ENCODE measurements at regions not wholly inside any gene's neighbourhood (a gene's known extent, or its start where the extent isn't known, plus 50 kb on each side); places are given as distances from the start of the nearest gene placed in this dataset.
"Not testable (repeated sequence)": the region's sequence is repeated elsewhere in the genome, so short reads cannot be mapped to it uniquely, and the experiment has no call there.

DNA sequence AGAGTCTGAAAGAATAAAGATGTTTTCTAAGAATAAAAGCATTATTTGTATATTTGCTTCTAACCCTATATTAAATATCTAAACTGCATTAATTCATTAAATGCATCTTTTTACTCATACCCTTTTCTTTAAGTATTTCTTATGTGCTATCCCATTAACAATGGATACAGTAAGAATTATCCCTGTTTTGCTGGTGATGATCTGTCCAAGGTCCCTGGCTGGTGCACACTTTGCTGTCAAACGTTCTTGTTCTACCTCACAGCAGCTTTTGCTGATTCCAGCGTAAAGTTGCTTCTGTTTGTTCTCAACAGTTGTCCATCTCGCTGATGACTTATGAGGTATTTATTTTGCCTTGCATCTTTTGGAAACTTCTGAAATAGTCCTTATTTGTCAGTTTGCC, 504.0 kb downstream of the PLCL1 start:
- DNase-seq (ENCODE audit: low read depth, low spot score) = no peak

DNA sequence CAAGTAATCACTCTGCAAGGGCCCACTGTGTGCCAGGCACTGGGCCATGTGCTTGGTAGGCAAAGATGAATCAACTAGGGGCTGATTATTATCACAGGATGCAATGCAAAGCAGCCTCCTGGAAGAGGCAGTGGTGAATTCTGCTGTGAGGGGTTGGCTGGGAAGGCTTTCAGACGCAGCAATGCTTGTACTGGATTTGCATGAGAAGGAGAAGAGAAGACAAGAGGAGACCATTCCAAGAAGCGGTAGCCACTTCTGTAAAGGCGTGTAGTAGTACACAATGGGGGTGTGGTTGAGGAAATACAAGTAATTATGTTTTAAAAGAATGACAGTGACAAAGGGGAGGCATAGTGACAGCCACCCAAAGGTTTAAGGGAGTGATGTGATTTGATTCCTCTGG, 502.7 kb downstream of the PLCL1 start:
- DNase-seq (ENCODE audit: low read depth, low spot score) = no peak

DNA sequence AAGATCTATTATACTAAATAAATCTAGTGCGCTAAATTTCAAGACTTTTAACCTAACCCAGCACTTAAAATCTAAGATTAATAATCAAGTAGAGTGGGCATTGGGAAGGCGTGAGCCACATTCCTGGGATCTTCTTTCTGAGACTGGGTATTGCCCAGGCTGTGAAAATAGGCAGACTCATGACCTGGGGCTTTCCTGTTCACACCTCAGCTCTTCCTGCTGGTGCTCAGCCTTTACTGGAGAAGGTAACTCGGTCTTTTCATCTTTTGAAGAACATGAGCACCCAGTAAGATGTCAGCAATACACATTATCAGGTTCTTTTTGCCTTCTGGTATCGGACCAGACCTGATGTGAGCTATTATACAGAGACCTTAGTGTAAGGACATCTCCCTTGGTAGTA, 500.5 kb downstream of the PLCL1 start:
- no peak for DNase-seq (ENCODE audit: low read depth, low spot score)

DNA sequence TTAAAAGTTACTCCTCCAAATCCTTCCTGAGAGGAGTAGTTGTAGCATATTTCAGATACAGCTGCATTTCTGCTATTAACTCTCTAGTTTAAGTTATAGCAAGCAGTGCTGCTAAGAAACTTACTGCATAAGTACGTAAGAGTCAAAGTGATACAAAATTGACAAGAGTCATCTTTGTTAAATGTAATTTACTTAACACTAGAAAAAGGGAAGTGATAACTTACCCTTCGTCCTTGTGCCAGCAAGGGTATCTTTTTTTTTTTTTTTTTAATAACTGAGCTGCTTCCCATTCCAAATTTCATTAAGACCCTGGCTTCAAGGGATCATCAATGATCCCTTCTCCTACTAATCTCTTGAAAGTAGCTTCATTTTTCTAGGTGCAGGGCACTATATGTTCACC, 493.0 kb downstream of the PLCL1 start:
- DNase-seq (ENCODE audit: low read depth, low spot score) = no peak

DNA sequence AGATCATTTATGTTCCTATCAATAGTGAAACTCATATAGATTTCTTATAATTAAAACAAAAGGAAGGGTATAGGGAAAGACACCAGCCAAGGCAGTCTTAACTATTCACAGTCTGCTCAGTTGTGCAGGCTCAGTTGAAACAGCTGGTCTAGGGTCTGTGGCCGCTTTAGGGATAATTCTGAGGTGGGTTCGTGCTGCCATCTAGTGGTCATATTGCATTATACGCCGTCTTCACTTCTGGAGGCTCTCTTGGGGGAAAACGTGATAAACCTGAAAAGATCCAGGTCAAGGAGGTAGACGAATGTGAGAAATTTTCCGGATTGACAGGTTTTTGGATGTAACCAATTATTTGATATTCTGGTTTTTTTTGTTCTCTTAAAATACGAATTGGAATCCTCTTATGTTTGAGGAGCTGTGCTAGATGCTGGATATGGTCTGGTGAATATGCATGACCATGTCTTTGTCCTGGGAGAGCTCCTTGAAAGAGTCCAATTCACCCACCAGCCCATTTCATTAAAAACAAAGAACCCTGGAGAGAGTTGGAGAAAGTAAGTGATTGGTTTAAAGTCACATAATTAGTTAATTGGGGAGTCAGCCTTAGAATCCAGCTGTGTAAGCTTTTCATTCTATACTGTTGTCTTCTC, 492.4 kb downstream of the PLCL1 start:
- peak; percentile 74 for DNase-seq (ENCODE audit: low read depth, low spot score)

DNA sequence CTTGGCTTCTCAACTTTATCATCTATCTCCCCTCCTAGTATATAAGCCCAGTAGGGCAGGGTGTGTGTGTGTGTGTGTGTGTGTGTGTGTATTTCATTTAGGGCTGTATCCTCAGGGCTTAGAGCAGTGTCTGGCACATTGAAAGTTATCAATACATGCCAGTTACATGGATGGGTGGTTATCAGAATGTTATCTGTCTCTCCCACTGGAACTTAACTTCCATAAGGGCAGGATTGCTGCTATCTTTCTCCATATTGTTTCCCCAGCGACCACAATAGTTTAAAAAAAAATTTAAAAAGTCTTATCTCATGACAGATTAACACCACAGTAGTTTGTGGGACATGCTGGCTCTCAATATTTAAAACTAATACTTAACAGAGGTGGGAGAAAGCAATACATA, 488.9 kb downstream of the PLCL1 start:
- no peak for DNase-seq (ENCODE audit: low read depth, low spot score)

DNA sequence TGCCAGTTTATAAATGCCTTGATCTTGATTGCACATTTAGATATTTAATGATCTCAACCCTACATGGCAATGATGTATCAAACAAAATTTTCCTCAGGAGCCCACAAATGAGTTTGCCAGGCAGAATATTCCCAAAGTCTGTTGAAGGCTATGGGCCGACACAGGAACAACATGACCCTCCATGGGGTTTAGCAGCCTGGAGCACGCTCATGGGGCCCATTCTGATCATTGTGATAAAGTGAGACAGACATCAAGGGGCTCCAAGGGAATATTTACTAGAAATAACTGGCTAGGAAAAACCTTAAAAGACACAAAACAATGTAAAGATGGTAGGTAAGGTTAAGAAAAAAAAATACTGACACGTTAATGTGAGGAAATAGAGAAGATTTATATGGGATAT, 485.4 kb downstream of the PLCL1 start:
- DNase-seq (ENCODE audit: low read depth, low spot score) = no peak

DNA sequence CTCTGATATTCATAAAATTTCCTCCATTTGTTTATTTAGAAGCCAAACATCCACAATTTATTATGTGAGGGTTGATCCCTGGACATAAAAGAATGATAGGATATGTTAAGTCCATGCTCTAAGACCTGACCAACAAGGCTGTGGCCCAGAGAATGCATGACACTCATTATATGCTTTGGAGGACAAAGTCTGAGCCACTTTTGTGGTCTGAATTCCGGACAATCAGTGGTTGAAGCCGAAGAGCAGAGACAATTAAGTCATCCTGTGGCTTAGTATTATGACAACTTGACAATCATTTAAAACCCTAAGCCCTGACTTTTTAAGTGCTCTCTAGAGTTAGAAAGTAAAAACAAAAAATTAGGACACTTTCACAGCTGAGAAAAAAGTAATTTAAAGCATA, 483.3 kb downstream of the PLCL1 start:
- no peak for DNase-seq (ENCODE audit: low read depth, low spot score)

DNA sequence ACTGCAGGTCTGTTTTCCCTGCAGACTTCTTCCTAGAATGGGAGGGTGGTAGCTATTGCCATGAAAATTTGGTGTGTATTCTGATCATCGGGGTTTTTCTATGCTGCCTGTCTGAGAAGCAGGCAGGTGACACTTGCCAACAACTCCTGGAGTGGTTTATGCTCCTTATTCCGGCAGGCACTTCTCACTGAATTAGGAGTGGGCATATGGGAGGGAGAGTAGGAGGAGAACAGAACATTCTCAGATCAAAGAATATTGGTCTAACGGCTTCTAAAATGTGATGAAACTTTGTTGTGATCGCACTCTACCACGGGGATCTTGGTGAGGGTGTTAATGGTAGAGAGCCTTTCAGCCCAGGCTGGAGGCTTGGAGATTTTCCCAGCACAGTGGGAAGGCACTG, 480.8 kb downstream of the PLCL1 start:
- DNase-seq (ENCODE audit: low read depth, low spot score) = no peak

DNA sequence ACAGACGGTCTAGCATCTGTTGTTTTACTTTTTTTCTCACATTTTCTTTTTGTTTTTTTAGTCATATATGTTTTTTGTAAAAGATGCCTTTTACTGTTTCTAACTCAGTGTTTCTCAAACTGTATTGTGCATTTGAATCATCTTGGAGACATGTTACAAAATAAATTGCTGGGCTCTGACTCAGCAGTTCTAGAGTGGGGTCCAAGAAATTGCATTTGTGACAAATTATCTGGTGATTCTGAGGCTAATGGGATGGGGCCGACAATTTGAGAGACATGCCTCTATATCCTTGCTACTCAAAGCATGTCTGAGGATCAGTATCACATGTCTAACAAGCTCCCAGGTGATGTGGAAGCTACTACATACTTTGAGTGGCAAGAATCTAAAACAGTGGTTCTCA, 478.8 kb downstream of the PLCL1 start:
- no peak for DNase-seq (ENCODE audit: low read depth, low spot score)

DNA sequence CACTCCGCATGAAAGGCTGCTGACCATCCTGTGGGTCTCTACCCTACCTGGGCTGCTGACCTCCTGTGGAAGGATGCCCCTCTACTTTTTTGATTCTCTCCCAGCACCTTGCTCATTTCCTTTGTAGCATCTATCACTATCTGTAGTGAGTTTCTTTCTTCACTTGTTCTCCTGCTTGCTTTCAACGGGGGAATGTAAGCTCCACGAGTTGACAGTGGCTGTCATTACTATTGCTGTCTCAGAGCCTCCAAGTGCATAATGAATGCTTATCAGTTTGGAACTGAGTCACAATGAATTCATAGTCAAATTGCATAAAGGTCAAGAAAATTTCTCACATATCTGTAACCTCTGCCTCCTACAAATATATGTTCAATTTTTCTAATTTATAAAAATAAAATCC, 477.7 kb downstream of the PLCL1 start:
- DNase-seq (ENCODE audit: low read depth, low spot score) = no peak

DNA sequence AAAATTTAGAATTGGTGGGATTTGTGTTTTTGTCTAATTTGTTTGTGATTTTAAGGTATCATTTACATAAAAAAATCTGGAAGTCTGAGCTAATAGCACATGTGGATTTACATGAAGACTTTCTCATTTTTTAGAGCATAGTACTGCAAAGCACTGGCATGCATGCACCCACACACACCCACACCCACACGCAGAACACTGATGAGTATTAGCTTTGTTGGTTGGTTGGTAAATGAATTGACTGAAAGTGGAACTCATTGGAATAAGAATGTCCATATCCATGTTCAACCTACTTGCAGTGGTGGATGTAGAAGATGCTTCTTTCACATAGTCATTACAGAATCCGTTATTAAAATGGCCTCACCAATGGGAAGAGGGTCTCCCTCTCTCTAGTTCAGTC, 475.8 kb downstream of the PLCL1 start:
- no peak for DNase-seq (ENCODE audit: low read depth, low spot score)

DNA sequence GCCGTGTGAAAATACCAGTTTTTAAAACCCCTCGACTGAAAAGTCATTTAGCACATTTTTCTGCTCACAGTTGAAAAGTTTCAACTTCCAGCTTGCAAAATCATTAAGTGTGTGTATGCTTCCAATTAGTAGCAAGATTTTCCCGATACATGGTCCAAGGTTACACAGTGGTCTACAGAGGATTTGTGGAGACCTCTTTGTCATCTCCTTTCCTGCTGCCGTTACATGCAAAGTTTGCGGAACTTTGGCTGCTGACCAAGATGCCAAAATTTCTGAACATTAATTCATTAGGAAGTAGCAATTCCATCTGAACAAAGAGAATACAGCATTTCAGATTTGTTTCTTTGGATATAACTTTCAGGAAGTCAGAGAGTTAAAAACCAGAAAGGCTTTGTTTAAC, 474.6 kb downstream of the PLCL1 start:
- DNase-seq (ENCODE audit: low read depth, low spot score) = no peak

DNA sequence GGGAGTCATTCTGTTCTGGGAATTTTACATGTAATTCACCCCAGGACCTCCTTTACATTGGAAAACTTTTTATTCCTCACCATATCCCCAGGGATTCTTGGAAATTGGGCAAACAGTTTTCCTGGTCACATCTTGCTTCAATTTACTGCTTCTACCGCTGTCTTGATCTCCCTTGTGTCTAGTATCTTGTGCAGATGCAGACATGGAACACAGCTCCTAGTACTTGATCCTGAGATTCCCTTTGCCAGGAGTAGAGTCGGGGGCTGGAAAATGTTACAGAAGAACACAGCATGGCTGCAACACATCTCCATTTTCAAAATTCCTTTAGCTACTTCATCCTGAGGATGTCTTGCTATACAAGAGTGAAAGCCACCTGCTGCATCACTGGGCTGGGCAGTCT, 472.8 kb downstream of the PLCL1 start:
- DNase-seq (ENCODE audit: low read depth, low spot score) = no peak

DNA sequence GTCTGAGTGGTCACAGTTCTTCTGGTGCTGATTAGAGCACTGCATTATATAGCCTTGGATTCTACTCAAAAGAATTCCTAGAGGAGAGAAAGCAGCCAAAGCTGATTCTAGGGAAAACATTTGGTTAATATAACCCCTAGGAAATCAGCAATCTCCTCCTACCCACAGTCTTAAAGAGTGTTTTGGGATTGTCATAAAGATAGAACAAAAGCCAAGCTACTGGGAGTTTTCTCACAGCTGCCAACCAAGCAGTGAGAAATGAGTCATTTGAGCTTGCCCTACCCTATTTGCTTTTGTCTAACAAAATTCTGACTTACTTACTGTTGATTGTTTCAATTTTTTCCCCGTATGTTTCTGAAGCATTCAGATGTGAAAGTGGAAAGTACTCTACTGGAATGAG, 469.3 kb downstream of the PLCL1 start:
- no peak for DNase-seq (ENCODE audit: low read depth, low spot score)

DNA sequence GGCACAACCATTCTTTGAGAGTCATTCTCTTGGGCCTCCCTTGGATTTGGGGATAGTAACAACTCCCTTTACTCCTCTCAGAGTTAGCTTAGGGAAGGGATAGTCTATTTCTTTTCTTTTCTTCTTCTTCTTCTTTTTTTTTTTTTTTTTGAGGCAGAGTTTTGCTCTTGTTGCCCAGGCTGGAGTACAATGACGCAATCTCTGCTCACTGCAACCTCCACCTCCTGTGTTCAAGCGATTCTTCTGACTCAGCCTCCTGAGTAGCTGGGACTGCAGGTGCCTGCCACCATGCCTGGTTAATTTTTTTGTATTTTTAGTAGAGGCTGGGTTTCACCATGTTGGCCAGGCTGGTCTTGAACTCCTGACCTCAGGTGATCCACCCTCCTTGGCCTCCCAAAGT, 465.8 kb downstream of the PLCL1 start:
- DNase-seq (ENCODE audit: low read depth, low spot score) = not testable (repeated sequence)

DNA sequence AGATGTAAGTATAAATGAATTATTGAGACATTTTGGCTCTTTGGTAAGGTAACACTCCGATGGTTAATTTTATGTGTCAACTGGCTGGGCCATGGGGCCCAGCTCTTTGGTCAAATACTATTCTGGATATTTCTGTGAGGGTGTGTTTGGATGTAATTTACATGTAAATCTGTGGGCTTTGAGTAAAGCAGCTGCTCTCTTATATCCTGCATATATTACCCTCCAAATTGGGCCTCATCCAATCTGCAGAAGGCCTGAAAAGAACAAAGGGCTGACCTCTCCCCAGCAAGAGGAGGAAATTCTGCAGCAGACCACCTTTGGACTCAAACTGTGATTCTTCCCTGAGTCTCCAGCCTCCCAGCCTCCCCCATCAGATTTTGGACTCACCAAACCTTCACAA, 464.1 kb downstream of the PLCL1 start:
- no peak for DNase-seq (ENCODE audit: low read depth, low spot score)

DNA sequence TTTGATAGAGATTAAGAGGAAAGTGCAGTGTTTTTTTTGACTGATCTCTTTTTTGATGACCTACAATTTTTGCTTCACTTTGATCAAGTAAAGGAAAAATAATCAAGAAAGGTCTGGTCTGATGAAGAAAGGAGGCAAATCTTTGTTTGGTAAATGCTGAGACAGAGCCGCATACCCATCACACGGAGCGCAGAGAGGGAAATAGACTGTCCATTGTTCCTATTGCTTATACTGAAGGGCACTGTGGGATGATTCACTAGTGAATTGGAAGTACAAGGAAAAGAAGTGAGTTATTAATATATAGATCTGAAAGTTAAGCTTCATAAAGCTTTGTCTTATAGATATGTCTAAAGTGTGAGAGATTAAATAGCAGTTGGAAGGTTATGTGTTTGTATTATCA, 455.1 kb downstream of the PLCL1 start:
- DNase-seq (ENCODE audit: low read depth, low spot score) = no peak

DNA sequence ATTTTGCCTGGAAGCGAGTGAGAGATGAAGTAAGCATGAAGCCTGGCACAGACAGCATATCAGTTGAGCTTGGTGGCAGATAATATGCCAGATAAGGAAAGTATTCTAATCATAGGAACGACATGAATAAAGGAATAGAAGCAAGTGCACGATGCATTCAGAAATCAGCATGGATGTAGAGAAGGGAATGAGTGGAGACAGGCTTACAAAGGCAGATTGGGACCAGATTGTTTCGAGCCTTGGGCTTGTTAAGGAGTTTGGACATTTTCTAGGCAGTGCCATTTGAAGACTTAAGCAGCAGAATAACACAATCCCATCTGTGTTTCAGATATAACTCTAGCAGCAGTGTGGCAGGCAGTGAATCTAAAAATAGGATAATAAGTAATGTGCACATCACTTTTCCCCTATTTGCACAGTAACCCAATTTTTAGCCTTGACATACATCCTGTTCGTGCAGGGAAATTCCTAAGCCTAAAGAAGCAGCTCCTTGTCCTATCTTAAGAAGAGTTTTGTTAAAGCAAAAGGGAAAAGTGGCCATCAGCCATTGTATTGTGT, 450.2 kb downstream of the PLCL1 start:
- DNase-seq (ENCODE audit: low read depth, low spot score) = no peak

DNA sequence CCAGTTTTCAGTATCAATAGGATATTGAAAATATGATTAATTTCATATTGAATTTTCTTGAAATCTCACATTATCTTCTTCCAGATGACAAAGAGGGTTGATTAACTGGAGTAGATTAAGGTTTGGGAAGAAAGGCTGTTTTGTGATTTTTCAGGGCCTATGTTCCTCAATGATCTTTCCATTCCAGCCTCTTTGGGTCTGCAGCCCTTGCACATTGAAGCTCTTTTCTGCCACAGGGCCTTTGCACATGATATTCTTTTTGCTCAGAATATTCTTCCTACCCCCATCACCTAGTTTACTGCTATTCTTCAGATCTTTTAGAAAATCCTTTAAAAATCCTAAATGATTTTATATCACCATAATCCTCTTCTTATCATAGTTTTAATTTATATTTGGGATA, 449.6 kb downstream of the PLCL1 start:
- no peak for DNase-seq (ENCODE audit: low read depth, low spot score)

DNA sequence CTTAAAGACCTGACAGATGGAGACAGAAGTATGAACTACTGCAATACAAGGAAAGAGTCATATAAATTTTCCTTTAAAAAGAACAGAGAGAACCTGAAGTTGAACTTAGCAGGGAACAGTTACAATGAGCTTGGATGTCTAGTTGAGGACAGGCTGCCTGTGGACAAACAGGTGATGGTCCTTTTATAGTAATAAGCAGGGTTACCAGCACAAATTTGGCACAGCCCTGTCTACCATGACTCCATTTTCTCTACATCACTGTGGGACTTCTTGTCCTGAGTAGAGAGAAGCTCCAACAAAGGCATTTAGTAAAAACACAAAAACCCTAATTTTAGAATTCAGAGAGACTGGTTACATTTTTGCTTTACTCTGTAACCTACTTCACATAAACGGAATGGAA, 448.1 kb downstream of the PLCL1 start:
- no peak for DNase-seq (ENCODE audit: low read depth, low spot score)

DNA sequence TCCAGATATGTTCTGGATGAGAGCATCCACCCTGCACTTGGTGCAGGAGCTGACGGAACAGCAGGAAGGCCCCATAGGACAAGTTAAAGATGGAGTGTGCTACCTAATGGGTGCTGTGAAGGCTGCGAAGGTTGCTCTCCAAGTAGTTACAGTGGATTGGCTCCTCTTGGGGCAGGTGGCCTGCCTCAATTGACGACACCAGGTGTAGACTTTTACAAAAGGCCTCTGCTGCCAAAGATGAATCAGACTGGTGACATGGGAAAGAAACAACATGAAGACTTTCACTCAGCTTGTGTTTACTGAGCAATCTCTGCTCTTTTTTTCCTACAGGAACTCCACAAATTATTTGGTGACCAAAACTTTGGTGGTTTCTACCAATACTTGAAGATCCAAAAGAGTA, 437.7 kb downstream of the PLCL1 start:
- DNase-seq (ENCODE audit: low read depth, low spot score) = no peak

DNA sequence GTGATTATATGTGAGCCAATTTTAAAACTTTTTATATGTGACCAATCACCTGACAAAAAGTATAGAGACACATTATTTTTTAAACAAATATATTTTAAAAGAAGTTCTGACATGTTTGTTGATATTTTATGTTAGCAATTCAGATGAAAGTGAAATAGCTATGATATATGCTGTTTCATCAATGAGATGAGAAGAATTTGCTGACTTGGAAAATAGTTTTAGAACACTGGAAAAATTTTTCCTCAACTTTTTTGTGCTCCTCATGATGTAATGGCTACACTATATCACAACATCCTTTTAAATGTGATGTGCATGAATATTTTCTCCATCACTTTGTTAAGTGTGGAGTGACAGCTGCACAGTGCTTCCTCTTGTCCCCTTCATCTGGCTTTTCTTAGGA, 434.0 kb downstream of the PLCL1 start:
- DNase-seq (ENCODE audit: low read depth, low spot score) = no peak

DNA sequence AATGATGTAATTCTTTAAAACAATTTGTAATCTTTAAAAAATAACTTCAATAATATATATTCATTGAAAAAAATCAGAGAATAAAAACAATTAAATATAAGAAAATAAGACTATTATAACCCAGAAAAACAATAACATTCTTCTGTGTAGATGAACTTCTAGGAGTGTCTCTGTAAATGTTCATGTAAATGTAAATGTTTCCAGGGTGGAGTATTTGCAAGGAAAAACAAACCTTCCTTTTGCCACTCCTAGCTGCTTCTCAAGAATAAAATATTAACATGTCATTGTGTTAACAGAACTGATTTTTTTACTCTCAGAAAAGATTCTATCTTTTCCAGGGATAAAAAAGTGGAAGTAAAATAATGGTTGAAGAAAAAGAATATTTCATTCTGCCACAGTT, 431.9 kb downstream of the PLCL1 start:
- DNase-seq (ENCODE audit: low read depth, low spot score) = no peak
